WI38 (cell line): ENCODE measurements at regions not wholly inside any gene's neighbourhood (a gene's known extent, or its start where the extent isn't known, plus 50 kb on each side); places are given as distances from the start of the nearest gene placed in this dataset.

Source experiments
- H3K4me3 ChIP-seq: 2 replicates; pipeline ENCODE4 v1.5.1; 2011; ENCODE audit warnings: low read depth, mild to moderate bottlenecking, control low read depth, low read length
- TF ChIP-seq, protein P1 (sequence below): IDR thresholded peaks from 2 replicates; pipeline ENCODE4 v1.5.1; 2012; ENCODE audit warnings: low read depth, mild to moderate bottlenecking, control low read depth, low read length

GRCh38 chr7:45253368-45253767, 95.8 kb downstream of the RAMP3 start:
- TF ChIP-seq, protein P1, sequence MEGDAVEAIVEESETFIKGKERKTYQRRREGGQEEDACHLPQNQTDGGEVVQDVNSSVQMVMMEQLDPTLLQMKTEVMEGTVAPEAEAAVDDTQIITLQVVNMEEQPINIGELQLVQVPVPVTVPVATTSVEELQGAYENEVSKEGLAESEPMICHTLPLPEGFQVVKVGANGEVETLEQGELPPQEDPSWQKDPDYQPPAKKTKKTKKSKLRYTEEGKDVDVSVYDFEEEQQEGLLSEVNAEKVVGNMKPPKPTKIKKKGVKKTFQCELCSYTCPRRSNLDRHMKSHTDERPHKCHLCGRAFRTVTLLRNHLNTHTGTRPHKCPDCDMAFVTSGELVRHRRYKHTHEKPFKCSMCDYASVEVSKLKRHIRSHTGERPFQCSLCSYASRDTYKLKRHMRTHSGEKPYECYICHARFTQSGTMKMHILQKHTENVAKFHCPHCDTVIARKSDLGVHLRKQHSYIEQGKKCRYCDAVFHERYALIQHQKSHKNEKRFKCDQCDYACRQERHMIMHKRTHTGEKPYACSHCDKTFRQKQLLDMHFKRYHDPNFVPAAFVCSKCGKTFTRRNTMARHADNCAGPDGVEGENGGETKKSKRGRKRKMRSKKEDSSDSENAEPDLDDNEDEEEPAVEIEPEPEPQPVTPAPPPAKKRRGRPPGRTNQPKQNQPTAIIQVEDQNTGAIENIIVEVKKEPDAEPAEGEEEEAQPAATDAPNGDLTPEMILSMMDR = no peak

DNA sequence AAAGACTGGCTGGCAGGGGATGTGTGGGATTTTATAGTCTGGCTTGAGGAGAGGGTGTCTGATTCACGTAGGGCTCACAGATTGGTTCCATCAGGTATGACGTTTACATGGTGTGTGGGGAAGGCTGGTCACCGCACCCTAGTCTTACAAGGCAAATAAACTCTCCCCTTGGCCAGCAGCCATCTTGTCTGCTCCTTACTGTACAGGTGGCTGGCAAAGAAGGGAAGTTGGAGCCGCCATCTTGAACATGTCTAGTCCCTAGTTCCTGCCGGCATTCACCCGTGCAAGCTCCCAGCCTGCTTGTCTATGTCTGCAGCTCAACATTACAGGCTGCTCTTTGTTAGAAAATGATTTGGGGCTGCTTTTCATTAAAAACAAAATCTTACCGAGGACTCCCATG, 97.6 kb downstream of the RAMP3 start:
- H3K4me3 ChIP-seq = no peak overlapping the region
- TF ChIP-seq, protein P1 = no peak

More at GRCh38 chr7:45253368-45253767, 95.8 kb downstream of the RAMP3 start:
- no peak overlapping the region for H3K4me3 ChIP-seq

DNA sequence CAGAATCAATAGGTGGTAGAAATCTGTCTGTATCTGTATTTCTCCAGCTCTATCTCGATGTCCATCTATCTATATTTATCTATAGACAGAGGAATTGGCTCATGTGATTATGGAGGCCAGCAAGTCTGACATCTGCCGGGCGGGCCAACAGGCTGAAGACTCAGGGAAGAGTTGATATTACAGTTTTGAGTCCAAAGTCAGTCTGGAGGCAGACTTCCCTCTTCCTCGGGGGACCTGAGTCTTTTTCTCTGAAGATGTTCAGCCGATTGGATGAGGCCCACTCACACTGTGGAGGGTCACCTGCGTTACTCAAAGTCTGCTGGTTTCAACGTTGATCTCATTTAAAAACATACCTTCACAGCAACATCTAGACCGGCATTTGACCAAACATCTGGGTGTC, 98.7 kb downstream of the RAMP3 start:
- H3K4me3 ChIP-seq = no peak overlapping the region
- TF ChIP-seq, protein P1 = no peak

GRCh38 chr7:45256775-45257174, 99.2 kb downstream of the RAMP3 start:
- H3K4me3 ChIP-seq = no peak overlapping the region
- TF ChIP-seq, protein P1 = no peak

DNA sequence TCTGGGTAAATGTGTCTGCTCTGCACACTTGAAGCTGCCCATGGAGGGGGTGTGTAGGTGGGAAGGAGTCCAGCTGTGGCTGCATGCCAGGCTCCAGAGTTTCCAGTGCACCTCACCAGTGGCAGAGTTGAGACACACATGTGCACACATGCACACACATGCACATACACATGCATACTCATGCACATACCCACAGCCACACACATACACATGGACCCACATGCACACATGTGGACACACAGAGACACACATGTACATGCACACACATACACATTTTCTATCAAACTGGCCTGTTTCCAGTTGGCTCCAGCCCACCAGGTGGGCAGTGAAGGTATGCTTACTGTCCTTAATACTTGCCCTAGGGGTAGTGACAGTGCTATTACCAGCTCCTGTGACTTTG, 99.7 kb downstream of the RAMP3 start:
- TF ChIP-seq, protein P1 = no peak
- no peak overlapping the region for H3K4me3 ChIP-seq

- no peak overlapping the region for H3K4me3 ChIP-seq
- TF ChIP-seq, protein P1 = no peak
These were observed 101.1 kb downstream of the RAMP3 start for GRCh38 chr7:45258533-45259226.

DNA sequence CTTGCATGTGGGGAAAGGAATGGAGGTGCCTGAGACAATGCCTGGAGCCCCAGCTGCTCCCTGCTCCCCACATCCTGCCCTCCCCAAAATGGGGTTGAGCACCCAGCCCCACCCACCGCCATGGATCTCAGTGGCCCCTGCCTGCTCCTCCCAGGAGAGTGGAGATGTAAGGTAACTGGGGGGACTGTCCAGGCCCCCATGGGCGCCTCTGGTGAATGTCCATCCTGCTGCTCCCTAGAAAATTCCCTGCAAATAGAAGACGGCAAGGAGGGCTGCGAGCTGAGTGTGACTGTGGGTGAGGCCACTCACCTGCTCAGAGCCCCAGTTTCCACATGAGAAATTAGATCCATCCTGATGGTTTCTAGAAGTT, 101.6 kb downstream of the RAMP3 start:
- no peak overlapping the region for H3K4me3 ChIP-seq
- TF ChIP-seq, protein P1 = no peak
